ENCODE measurements at regions not wholly inside any gene's neighbourhood (a gene's known extent, or its start where the extent isn't known, plus 50 kb on each side); places are given as distances from the start of the nearest gene placed in this dataset.

DNA sequence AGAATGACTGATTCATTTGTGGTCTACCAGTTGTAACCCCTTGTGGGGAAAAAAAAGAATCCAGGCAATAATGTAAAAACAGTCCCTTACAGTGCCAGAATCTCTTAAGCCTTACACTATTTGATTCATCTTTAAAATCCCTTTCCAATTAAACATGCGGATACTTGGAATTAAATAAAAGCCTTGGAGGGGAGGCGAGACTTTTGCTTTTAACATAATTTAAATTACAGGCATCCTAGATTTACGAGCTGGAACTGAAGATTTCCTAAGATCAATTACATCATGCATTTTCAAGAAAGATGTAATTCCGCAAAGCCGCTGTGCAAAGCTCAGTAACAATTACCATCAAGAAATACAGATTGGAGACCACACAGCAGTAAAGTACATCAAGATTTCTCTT, 370.2 kb downstream of the MTRR start:
- Histone ChIP-seq H3K27ac (no peak overlapping the region), H3K9me3 (no peaks in the 10 kb centered on the region), H3K4me3 (no peak overlapping the region), H3K27me3 (no peaks in the 10 kb centered on the region), H3K36me3 (no peaks in the 10 kb centered on the region), H3K4me1 (no peaks in the 10 kb centered on the region)
- no peak for DNase-seq
- TF ChIP-seq, protein P1, sequence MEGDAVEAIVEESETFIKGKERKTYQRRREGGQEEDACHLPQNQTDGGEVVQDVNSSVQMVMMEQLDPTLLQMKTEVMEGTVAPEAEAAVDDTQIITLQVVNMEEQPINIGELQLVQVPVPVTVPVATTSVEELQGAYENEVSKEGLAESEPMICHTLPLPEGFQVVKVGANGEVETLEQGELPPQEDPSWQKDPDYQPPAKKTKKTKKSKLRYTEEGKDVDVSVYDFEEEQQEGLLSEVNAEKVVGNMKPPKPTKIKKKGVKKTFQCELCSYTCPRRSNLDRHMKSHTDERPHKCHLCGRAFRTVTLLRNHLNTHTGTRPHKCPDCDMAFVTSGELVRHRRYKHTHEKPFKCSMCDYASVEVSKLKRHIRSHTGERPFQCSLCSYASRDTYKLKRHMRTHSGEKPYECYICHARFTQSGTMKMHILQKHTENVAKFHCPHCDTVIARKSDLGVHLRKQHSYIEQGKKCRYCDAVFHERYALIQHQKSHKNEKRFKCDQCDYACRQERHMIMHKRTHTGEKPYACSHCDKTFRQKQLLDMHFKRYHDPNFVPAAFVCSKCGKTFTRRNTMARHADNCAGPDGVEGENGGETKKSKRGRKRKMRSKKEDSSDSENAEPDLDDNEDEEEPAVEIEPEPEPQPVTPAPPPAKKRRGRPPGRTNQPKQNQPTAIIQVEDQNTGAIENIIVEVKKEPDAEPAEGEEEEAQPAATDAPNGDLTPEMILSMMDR (IDR thresholded peaks at IDR 0.05) = no peak
- intact Hi-C loops (cut with DNase I) = no loop called here
- no peak for ATAC-seq

DNA sequence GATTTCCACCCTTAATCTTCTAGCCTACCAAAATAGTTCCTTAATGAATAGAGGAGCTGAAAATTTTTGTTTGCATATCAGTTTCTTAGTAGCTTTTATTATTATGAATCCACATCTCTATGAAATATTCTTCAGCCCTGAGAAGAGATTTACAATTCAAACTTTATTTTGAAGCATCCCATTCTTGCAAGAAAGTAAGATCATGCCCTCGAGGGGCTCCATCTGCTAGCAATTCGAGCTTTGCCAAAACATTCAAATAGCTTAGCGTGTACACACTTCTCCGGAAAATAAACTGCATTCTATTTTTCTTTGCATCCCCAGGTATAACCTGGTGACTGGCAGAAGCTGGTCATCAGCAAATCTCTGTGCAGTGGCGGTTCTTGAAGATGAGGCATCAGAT, 370.7 kb downstream of the MTRR start:
- H3K4me3 ChIP-seq = no peak overlapping the region
- no peaks in the 10 kb centered on the region for H3K36me3 ChIP-seq
- DNase-seq = no peak
- no peaks in the 10 kb centered on the region for H3K4me1 ChIP-seq
- no peak overlapping the region for H3K27ac ChIP-seq
- no peaks in the 10 kb centered on the region for H3K27me3 ChIP-seq
- intact Hi-C loops (cut with DNase I) = no loop called here
- ATAC-seq = no peak
- TF ChIP-seq, protein P1 (IDR thresholded peaks at IDR 0.05) = no peak
- no peaks in the 10 kb centered on the region for H3K9me3 ChIP-seq

DNA sequence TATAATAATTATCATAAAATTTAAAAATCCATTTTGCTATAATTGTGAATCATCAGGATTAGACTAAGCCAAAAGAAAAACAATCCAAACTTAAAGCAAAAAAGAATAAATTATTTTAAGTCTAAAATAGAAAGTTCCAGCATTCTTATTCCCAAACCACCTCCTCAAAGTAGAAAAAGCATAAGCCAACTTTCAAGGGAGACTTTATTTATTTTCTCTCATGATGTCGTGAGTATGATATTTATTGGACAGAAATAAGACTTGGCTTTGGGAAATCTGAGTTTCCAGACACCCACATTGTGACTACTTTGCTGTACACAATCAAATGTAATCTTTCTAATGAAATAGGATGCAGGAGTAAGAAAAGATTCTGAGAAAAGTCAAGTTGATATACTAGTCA, 372.1 kb downstream of the MTRR start:
- DNase-seq (no peak), ATAC-seq (no peak)
- Histone ChIP-seq H3K36me3 (no peaks in the 10 kb centered on the region), H3K4me3 (no peak overlapping the region), H3K27me3 (no peaks in the 10 kb centered on the region), H3K9me3 (no peaks in the 10 kb centered on the region), H3K27ac (no peak overlapping the region), H3K4me1 (no peaks in the 10 kb centered on the region)
- intact Hi-C loops (cut with DNase I) = no loop called here
- TF ChIP-seq, protein P1 (IDR thresholded peaks at IDR 0.05) = no peak

DNA sequence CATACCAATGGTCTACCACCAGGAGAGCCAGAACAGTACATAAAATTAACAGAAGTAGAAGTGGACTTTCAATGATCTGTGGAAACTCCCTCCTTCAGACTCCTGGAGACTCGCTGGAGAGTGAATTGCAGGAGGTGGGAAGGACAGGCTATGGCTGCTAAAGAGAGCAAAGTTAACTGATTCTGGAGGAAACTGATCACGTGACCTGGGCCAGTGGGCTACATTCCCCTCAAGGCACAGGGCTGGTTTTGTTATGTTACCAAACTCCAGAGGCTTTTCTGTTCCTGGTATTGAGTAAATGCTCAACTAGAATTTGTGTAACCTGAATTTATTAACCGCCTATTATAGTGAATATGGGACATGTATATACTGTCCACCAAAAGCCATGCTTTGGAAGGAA, 372.6 kb downstream of the MTRR start:
- DNase-seq (no peak), ATAC-seq (no peak)
- Histone ChIP-seq H3K9me3 (no peaks in the 10 kb centered on the region), H3K4me1 (no peaks in the 10 kb centered on the region), H3K4me3 (no peak overlapping the region), H3K27me3 (no peaks in the 10 kb centered on the region), H3K27ac (no peak overlapping the region), H3K36me3 (no peaks in the 10 kb centered on the region)
- intact Hi-C loops (cut with DNase I) = no loop called here
- TF ChIP-seq, protein P1 (IDR thresholded peaks at IDR 0.05) = no peak

DNA sequence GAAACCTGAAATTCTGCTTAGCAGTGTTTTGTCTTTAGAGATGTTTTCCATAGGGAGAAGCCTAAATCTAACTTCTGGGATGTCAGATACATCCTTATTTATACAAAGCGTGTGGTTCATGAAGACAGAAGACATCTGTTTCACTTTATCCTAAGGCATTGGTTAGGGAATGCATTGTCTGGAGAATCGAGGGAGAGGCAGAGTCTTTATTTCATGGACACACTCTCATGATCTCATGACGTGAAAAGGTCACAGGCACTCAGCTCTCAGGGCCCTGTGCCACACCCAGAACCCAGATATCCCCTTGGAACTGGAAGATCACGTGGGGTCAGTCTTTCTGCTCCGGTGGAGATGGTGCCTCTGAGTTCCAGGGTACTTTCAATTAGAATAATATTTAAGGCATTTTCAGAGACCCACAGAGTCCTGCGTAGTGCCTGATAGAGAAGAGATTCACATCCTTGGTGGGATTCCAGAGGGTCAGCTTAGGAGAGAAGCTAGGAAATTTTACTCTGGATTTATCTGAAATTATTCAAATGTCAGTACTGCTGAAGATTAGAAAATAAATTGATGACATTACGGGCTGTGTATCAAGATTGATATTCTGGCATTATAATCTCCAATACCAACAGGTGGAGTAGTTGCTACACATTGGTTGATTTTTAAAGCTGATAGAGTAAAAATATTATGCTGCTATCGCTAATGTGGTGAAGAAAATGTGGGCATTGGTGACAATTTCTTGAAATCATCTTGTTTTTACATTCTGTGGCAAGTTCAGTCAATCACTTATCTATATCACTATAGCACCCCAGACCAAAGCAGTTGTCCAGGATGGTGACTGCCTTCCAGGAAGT, 378.3 kb downstream of the MTRR start:
- Histone ChIP-seq H3K27ac (no peak overlapping the region), H3K36me3 (no peaks in the 10 kb centered on the region), H3K9me3 (no peaks in the 10 kb centered on the region), H3K27me3 (no peaks in the 10 kb centered on the region), H3K4me1 (no peaks in the 10 kb centered on the region), H3K4me3 (no peak overlapping the region)
- ATAC-seq (no peak), DNase-seq (no peak)
- TF ChIP-seq, protein P1 (IDR thresholded peaks at IDR 0.05) = no peak
- intact Hi-C loops (cut with DNase I) = no loop called here
